ENCODE measurements at regions not wholly inside any gene's neighbourhood (a gene's known extent, or its start where the extent isn't known, plus 50 kb on each side); places are given as distances from the start of the nearest gene placed in this dataset.
"Not testable (repeated sequence)": the region's sequence is repeated elsewhere in the genome, so short reads cannot be mapped to it uniquely, and the experiment has no call there.

GRCh38 chr9:95689669-95690068 is 172.9 kb upstream of the PTCH1 start:
- DNase-seq (ENCODE audit: insufficient read length, low spot score), result no peak

GRCh38 chr9:95684516-95684915 is 167.7 kb upstream of the PTCH1 start:
- no peak for FAIRE-seq
- no peak for DNase-seq (ENCODE audit: insufficient read length, low spot score)

More at GRCh38 chr9:95689669-95690068, 172.9 kb upstream of the PTCH1 start:
- FAIRE-seq, result no peak

GRCh38 chr9:95680306-95680705 is 163.5 kb upstream of the PTCH1 start:
- FAIRE-seq; DNase-seq (ENCODE audit: insufficient read length, low spot score): not testable (repeated sequence)

GRCh38 chr9:95679874-95680273 is 163.1 kb upstream of the PTCH1 start:
- DNase-seq (ENCODE audit: insufficient read length, low spot score) (no peak), FAIRE-seq (no peak)

- FAIRE-seq, result no peak
These were observed 162.0 kb upstream of the PTCH1 start for GRCh38 chr9:95678759-95679158.

GRCh38 chr9:95670122-95670521 is 153.4 kb upstream of the PTCH1 start:
- FAIRE-seq (no peak), DNase-seq (ENCODE audit: insufficient read length, low spot score) (no peak)

More at GRCh38 chr9:95678759-95679158, 162.0 kb upstream of the PTCH1 start:
- DNase-seq (ENCODE audit: insufficient read length, low spot score), result no peak

- DNase-seq (ENCODE audit: insufficient read length, low spot score), result no peak
- no peak for FAIRE-seq
These were observed 152.5 kb upstream of the PTCH1 start for GRCh38 chr9:95669253-95669652.

GRCh38 chr9:95667789-95668188 is 151.0 kb upstream of the PTCH1 start:
- no peak for FAIRE-seq
- no peak for DNase-seq (ENCODE audit: insufficient read length, low spot score)

- no peak for FAIRE-seq
These were observed 150.0 kb upstream of the PTCH1 start for GRCh38 chr9:95666785-95667155.

GRCh38 chr9:95666096-95666784 is 149.5 kb upstream of the PTCH1 start:
- DNase-seq (ENCODE audit: insufficient read length, low spot score), result no peak

More at GRCh38 chr9:95666785-95667155, 150.0 kb upstream of the PTCH1 start:
- no peak for DNase-seq (ENCODE audit: insufficient read length, low spot score)

GRCh38 chr9:95653246-95653645 is 136.5 kb upstream of the PTCH1 start:
- FAIRE-seq (no peak), DNase-seq (ENCODE audit: insufficient read length, low spot score) (no peak)

More at GRCh38 chr9:95666096-95666784, 149.5 kb upstream of the PTCH1 start:
- FAIRE-seq, result no peak

- DNase-seq (ENCODE audit: insufficient read length, low spot score) (no peak), FAIRE-seq (no peak)
These were observed 133.9 kb upstream of the PTCH1 start for GRCh38 chr9:95650720-95651119.

- DNase-seq (ENCODE audit: insufficient read length, low spot score), result no peak
- FAIRE-seq, result no peak
These were observed 133.0 kb upstream of the PTCH1 start for GRCh38 chr9:95649801-95650213.

GRCh38 chr9:95648225-95648624 is 131.5 kb upstream of the PTCH1 start:
- DNase-seq (ENCODE audit: insufficient read length, low spot score) (no peak), FAIRE-seq (no peak)

GRCh38 chr9:95645992-95646391 is 129.2 kb upstream of the PTCH1 start:
- DNase-seq (ENCODE audit: insufficient read length, low spot score) (no peak), FAIRE-seq (no peak)

GRCh38 chr9:95645579-95645978 is 128.8 kb upstream of the PTCH1 start:
- no peak for FAIRE-seq

GRCh38 chr9:95644377-95644776 is 127.6 kb upstream of the PTCH1 start:
- FAIRE-seq (no peak), DNase-seq (ENCODE audit: insufficient read length, low spot score) (no peak)

More at GRCh38 chr9:95645579-95645978, 128.8 kb upstream of the PTCH1 start:
- DNase-seq (ENCODE audit: insufficient read length, low spot score), result no peak

GRCh38 chr9:95643619-95644018 is 126.8 kb upstream of the PTCH1 start:
- no peak for DNase-seq (ENCODE audit: insufficient read length, low spot score)
- FAIRE-seq, result no peak

GRCh38 chr9:95642189-95642588 is 125.4 kb upstream of the PTCH1 start:
- DNase-seq (ENCODE audit: insufficient read length, low spot score), result no peak
- no peak for FAIRE-seq

- no peak for DNase-seq (ENCODE audit: insufficient read length, low spot score)
- FAIRE-seq, result no peak
These were observed 124.8 kb upstream of the PTCH1 start for GRCh38 chr9:95641586-95641985.

GRCh38 chr9:95640336-95640735 is 123.6 kb upstream of the PTCH1 start:
- FAIRE-seq (no peak), DNase-seq (ENCODE audit: insufficient read length, low spot score) (no peak)

- DNase-seq (ENCODE audit: insufficient read length, low spot score), result no peak
- no peak for FAIRE-seq
These were observed 119.4 kb upstream of the PTCH1 start for GRCh38 chr9:95635986-95636671.

All from GM19239 (cell line).